H9 (cell line): ENCODE measurements at regions not wholly inside any gene's neighbourhood (a gene's known extent, or its start where the extent isn't known, plus 50 kb on each side); places are given as distances from the start of the nearest gene placed in this dataset.

Source experiments
- DNase-seq: peaks from one replicate; pipeline ENCODE4 v3.0.0-alpha.2; 2017
- H2AFZ ChIP-seq: one replicate; pipeline ENCODE4 v1.6.1; 2013; ENCODE audit warnings: mild to moderate bottlenecking, low read length, control low read depth, moderate library complexity
- H2AK5ac ChIP-seq: 2 replicates; pipeline ENCODE4 v1.6.1; 2013; ENCODE audit warnings: low read length, control low read depth, mixed read lengths; ENCODE audit not compliant: insufficient read length
- H2BK120ac ChIP-seq: one replicate; pipeline ENCODE4 v1.6.1; 2013; ENCODE audit warnings: low read depth, mild to moderate bottlenecking, low read length, control low read depth, inconsistent platforms; ENCODE audit not compliant: poor library complexity, severe bottlenecking
- H2BK12ac ChIP-seq: 2 replicates; pipeline ENCODE4 v1.6.1; 2013; ENCODE audit warnings: low read length, control low read depth, mixed read lengths, low read depth; ENCODE audit not compliant: insufficient read length
- H2BK15ac ChIP-seq: 2 replicates; pipeline ENCODE4 v1.6.1; 2013; ENCODE audit warnings: low read depth, low read length, control low read depth
- H2BK20ac ChIP-seq: one replicate; pipeline ENCODE4 v1.6.1; 2013; ENCODE audit warnings: low read depth, mild to moderate bottlenecking, low read length, control low read depth, inconsistent platforms; ENCODE audit not compliant: poor library complexity, severe bottlenecking
- H2BK5ac ChIP-seq: 2 replicates; pipeline ENCODE4 v1.6.1; 2013; ENCODE audit warnings: low read length, control low read depth, mixed read lengths; ENCODE audit not compliant: insufficient read length
- H3K14ac ChIP-seq: 2 replicates; pipeline ENCODE4 v1.6.1; 2013; ENCODE audit warnings: low read length, control low read depth; ENCODE audit not compliant: insufficient read depth
- H3K18ac ChIP-seq: 2 replicates; pipeline ENCODE4 v1.6.1; 2013; ENCODE audit warnings: low read depth, mild to moderate bottlenecking, mixed read lengths, low read length, control low read depth; ENCODE audit not compliant: insufficient read length
- H3K23ac ChIP-seq: 2 replicates; pipeline ENCODE4 v1.6.1; 2013; ENCODE audit warnings: low read length, control low read depth, mixed read lengths, low read depth; ENCODE audit not compliant: insufficient read length
- H3K23me2 ChIP-seq: 2 replicates; pipeline ENCODE4 v1.6.1; 2013; ENCODE audit warnings: low read depth, mild to moderate bottlenecking, mixed read lengths, low read length, control low read depth; ENCODE audit not compliant: insufficient read length, poor library complexity, severe bottlenecking
- H3K27ac ChIP-seq: 2 replicates; pipeline ENCODE4 v1.5.1; 2013; ENCODE audit warnings: low read length, control low read depth, mixed read lengths, low read depth; ENCODE audit not compliant: insufficient read length
- H3K27me3 ChIP-seq: 2 replicates; pipeline ENCODE4 v1.6.1; 2013; ENCODE audit warnings: low read length, control low read depth, inconsistent platforms; ENCODE audit not compliant: insufficient read depth
- H3K4ac ChIP-seq: 2 replicates; pipeline ENCODE4 v1.6.1; 2013; ENCODE audit warnings: low read depth, mild to moderate bottlenecking, control low read depth, inconsistent platforms, low read length, moderate library complexity
- H3K4me1 ChIP-seq: 2 replicates; pipeline ENCODE4 v1.6.1; 2013; ENCODE audit warnings: low read length, control low read depth, inconsistent platforms; ENCODE audit not compliant: insufficient read depth
- H3K4me2 ChIP-seq: 2 replicates; pipeline ENCODE4 v1.6.1; 2013; ENCODE audit warnings: low read length, control low read depth, mixed read lengths; ENCODE audit not compliant: insufficient read length, insufficient read depth
- H3K56ac ChIP-seq: 2 replicates; pipeline ENCODE4 v1.6.1; 2013; ENCODE audit warnings: low read depth, mild to moderate bottlenecking, mixed read lengths, low read length, control low read depth; ENCODE audit not compliant: insufficient read length
- H3K79me1 ChIP-seq: 2 replicates; pipeline ENCODE4 v1.6.1; 2013; ENCODE audit warnings: low read depth, mild to moderate bottlenecking, moderate library complexity, low read length, control low read depth, inconsistent platforms; ENCODE audit not compliant: insufficient read depth, poor library complexity, severe bottlenecking
- H3K79me2 ChIP-seq: 2 replicates; pipeline ENCODE4 v1.6.1; 2013; ENCODE audit warnings: low read length, control low read depth, inconsistent platforms; ENCODE audit not compliant: insufficient read depth
- H3K9ac ChIP-seq: 2 replicates; pipeline ENCODE4 v1.6.1; 2013; ENCODE audit warnings: low read length, control low read depth, mixed read lengths; ENCODE audit not compliant: insufficient read length; ENCODE audit errors: extremely low read depth
- H3K9me3 ChIP-seq: one replicate; pipeline ENCODE4 v1.6.1; 2013; ENCODE audit warnings: low read depth, low read length, inconsistent platforms; ENCODE audit not compliant: control insufficient read depth
- H3T11ph ChIP-seq: one replicate; pipeline ENCODE4 v1.6.1; 2013; ENCODE audit warnings: mild to moderate bottlenecking, low read length, control low read depth, inconsistent platforms
- H4K20me1 ChIP-seq: one replicate; pipeline ENCODE4 v1.6.1; 2013; ENCODE audit not compliant: control insufficient read depth, insufficient read length, insufficient read depth
- H4K5ac ChIP-seq: 2 replicates; pipeline ENCODE4 v1.6.1; 2013; ENCODE audit warnings: low read depth, mild to moderate bottlenecking, mixed read lengths, low read length, control low read depth; ENCODE audit not compliant: insufficient read length
- H4K8ac ChIP-seq: replicated peaks from 2 replicates; pipeline ENCODE4 v1.6.1; 2013; ENCODE audit warnings: low read length, control low read depth, mixed read lengths, low read depth; ENCODE audit not compliant: insufficient read length
- H4K91ac ChIP-seq: 2 replicates; pipeline ENCODE4 v1.6.1; 2013; ENCODE audit warnings: low read depth, mild to moderate bottlenecking, moderate library complexity, mixed read lengths, low read length, control low read depth; ENCODE audit not compliant: insufficient read length
- H3K27ac Mint-ChIP-seq, 3 experiments: 2 replicates in 2 of 3; 3 replicates in 1 of 3; pipeline ENCODE4 v1.8.0; 2020 to 2021; ENCODE audit warnings: mixed read lengths in 3 of 3, mild to moderate bottlenecking in 1 of 3, moderate library complexity in 1 of 3
- H3K27me3 Mint-ChIP-seq: 2 replicates; pipeline ENCODE4 v1.8.0; 2021; ENCODE audit warnings: low read depth, mild to moderate bottlenecking, moderate library complexity, mixed read lengths
- H3K36me3 Mint-ChIP-seq, 3 experiments: 2 replicates in 2 of 3; 3 replicates in 1 of 3; pipeline ENCODE4 v1.8.0; 2020 to 2021; ENCODE audit warnings: low read depth in 3 of 3, mixed read lengths in 3 of 3; ENCODE audit not compliant: insufficient read depth in 1 of 3
- H3K4me1 Mint-ChIP-seq, 2 experiments: 2 replicates each; pipeline ENCODE4 v1.8.0; 2020; ENCODE audit warnings: mixed read lengths in 2 of 2
- H3K4me3 Mint-ChIP-seq, 2 experiments: 2 replicates in 1 of 2; 3 replicates in 1 of 2; pipeline ENCODE4 v1.8.0; 2020 to 2021; ENCODE audit warnings: mild to moderate bottlenecking in 2 of 2, mixed read lengths in 2 of 2, moderate library complexity in 1 of 2
- H3K9me3 Mint-ChIP-seq, 2 experiments: 2 replicates in 1 of 2; 3 replicates in 1 of 2; pipeline ENCODE4 v1.8.0; 2020; ENCODE audit warnings: mild to moderate bottlenecking in 2 of 2, mixed read lengths in 2 of 2, moderate library complexity in 1 of 2
- WGBS: extraction: QIAGEN DNeasy Blood & Tissue Kit; methylation state at CpG from one replicate; pipeline ENCODE4 v1.1.7; 2013; ENCODE audit warnings: missing lambda C conversion rate, low lambda C conversion rate, mixed read lengths; ENCODE audit not compliant: insufficient read length; ENCODE audit errors: extremely low coverage; 5-methylcytosine and 5-hydroxymethylcytosine counted together
- TF ChIP-seq, protein P1 (sequence below): fragments of 200-600 bp; sonication (generic); conservative IDR thresholded peaks from 3 replicates; pipeline ENCODE4 v1.8.0; 2021; ENCODE audit warnings: antibody characterized with exemption, mild to moderate bottlenecking

- no peak overlapping the region for H4K8ac ChIP-seq
- no peak overlapping the region for H2BK12ac ChIP-seq
- no peak overlapping the region for H2BK20ac ChIP-seq
- no peaks in the 10 kb centered on the region for H3K79me1 ChIP-seq
- WGBS: no CpG with 5 or more reads among the region's 1 CpG
- no peak for DNase-seq
- Mint-ChIP-seq H3K4me3 (no peak overlapping the region), H3K4me1 (peaks cover 0 to 6% of the 10 kb centered on the region in 2 experiments; a peak in 2 of 4 replicates), H3K9me3 (no peaks in the 10 kb centered on the region), H3K27me3 (no peaks in the 10 kb centered on the region), H3K27ac (no peak overlapping the region), H3K36me3 (no peaks in the 10 kb centered on the region)
- H4K20me1 ChIP-seq: no peaks in the 10 kb centered on the region
- H3K4me1 ChIP-seq: no peaks in the 10 kb centered on the region
- no peak overlapping the region for H2AFZ ChIP-seq
- H3K23ac ChIP-seq: no peak overlapping the region
- H3K27me3 ChIP-seq: no peaks in the 10 kb centered on the region
- H3T11ph ChIP-seq: no peak overlapping the region
- H2BK15ac ChIP-seq: no peak overlapping the region
- no peak overlapping the region for H3K18ac ChIP-seq
- no peak overlapping the region for H2BK5ac ChIP-seq
- H4K5ac ChIP-seq: no peak overlapping the region
- H3K14ac ChIP-seq: no peak overlapping the region
- H3K9me3 ChIP-seq: no peaks in the 10 kb centered on the region
- TF ChIP-seq, protein P1, sequence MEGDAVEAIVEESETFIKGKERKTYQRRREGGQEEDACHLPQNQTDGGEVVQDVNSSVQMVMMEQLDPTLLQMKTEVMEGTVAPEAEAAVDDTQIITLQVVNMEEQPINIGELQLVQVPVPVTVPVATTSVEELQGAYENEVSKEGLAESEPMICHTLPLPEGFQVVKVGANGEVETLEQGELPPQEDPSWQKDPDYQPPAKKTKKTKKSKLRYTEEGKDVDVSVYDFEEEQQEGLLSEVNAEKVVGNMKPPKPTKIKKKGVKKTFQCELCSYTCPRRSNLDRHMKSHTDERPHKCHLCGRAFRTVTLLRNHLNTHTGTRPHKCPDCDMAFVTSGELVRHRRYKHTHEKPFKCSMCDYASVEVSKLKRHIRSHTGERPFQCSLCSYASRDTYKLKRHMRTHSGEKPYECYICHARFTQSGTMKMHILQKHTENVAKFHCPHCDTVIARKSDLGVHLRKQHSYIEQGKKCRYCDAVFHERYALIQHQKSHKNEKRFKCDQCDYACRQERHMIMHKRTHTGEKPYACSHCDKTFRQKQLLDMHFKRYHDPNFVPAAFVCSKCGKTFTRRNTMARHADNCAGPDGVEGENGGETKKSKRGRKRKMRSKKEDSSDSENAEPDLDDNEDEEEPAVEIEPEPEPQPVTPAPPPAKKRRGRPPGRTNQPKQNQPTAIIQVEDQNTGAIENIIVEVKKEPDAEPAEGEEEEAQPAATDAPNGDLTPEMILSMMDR: no peak
- H3K4me2 ChIP-seq: no peak overlapping the region
- no peaks in the 10 kb centered on the region for H3K23me2 ChIP-seq
- no peak overlapping the region for H2AK5ac ChIP-seq
- no peak overlapping the region for H2BK120ac ChIP-seq
- H4K91ac ChIP-seq: no peak overlapping the region
- H3K56ac ChIP-seq: no peak overlapping the region
- H3K4ac ChIP-seq: no peak overlapping the region
- H3K79me2 ChIP-seq: no peaks in the 10 kb centered on the region
- H3K27ac ChIP-seq: no peak overlapping the region
- no peak overlapping the region for H3K9ac ChIP-seq
These were observed 213.1 kb downstream of the UBE2E3 start for GRCh38 chr2:181193550-181193949.
